GM19035 (cell line): ENCODE measurements at regions not wholly inside any gene's neighbourhood (a gene's known extent, or its start where the extent isn't known, plus 50 kb on each side); places are given as distances from the start of the nearest gene placed in this dataset.
"Not testable (repeated sequence)": the region's sequence is repeated elsewhere in the genome, so short reads cannot be mapped to it uniquely, and the experiment has no call there.

ENCODE experiments used
- ATAC-seq: cut with Tn5 transposase; IDR thresholded peaks from one replicate; pipeline ENCODE4 v1.9.1; 2021; ENCODE audit not compliant: unreplicated experiment

DNA sequence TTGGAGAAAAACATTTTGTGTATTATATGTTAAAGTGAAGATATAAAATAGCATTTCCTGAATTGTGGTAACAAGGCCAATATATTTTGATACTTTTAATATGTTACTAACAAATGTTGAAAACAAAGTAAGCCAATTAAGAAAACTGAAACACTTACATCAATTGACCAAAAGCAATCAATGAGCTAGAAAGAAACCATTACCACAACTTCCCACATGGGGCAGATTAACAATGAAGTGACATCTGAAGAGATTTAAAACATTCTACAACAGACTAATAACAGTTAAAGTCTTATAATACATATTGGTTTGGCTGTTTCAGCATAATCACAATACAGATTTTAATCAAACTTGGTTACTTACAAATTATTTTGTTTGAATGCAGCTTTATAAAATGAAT is 282.4 kb upstream of the NETO1 start:
- no peak for ATAC-seq

DNA sequence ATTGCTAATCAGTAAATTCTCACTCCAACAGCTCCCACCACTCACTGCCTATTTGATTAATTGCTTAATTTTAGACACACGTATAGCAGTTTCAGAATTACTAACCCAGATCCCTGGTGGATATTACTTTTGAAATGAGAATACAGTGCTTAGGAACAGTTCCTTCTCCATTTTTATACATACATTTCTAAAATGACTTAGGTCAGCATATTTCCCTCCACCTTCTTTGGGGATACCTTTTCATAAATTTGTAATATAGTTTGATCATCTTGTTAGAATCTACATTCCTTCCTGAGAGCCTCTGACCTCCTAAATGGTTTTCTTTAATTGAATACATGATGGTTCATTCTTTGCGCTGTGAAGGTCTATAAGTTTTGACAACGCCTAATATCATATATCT is 279.8 kb upstream of the NETO1 start:
- ATAC-seq, result no peak

- no peak for ATAC-seq
Observed at GRCh38 chr18:73144030-73144429, 276.2 kb upstream of the NETO1 start.

DNA sequence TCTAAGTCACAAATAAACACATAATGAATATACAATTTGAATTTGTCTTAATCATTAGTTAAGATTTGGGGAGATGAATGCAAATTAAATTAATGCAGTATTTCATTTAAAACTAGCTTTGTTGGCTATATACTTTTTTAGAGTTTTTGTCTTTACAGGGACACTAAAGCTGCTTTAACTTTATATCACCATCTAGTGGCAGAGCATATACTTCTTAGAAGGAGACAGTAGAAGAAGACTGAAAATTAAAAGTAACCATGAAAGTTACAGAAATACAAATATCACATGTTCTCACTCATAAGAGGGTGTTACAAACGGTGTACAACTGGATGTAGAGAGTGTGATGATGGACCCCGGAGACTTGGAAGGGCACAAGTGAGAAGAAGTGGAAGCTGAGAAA is 268.3 kb upstream of the NETO1 start:
- no peak for ATAC-seq

GRCh38 chr18:73124175-73124574 is 256.4 kb upstream of the NETO1 start:
- ATAC-seq, result no peak

DNA sequence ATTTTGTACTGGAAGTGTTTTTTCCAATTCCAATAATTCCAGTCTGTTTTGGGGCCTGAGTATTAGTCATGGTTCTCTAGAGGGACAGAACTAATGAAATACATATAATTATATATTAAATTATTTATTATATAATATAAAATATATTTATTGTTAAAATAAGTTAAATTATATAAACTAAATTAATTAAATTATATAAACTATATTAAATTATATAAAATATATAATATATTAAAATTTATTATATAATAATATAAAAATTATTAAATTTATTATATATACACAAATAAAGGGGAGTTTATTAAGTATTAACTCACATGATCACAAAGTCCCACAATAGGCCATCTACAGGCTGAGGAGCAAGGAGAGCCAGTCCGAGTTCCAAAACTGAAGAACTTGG is 253.4 kb upstream of the NETO1 start:
- no peak for ATAC-seq

DNA sequence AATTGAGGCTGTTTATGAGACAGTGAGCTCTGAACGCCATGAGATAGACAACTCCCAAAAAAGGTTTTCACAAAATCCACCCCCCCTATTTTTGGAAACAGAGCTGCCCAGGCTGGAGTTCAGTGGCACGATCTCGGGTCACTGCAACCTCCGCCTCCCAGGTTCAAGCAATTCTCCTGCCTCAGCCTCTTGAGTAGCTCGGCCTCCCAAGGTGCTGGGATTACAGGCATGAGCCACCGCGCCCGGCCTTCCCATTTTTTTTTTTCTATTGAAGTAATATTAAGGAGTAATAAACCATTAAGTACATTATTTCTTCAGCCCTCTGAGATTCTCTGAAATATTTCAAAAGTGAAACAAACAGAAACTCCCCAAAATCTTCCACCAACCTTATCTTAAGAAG is 252.8 kb upstream of the NETO1 start:
- ATAC-seq, result no peak

DNA sequence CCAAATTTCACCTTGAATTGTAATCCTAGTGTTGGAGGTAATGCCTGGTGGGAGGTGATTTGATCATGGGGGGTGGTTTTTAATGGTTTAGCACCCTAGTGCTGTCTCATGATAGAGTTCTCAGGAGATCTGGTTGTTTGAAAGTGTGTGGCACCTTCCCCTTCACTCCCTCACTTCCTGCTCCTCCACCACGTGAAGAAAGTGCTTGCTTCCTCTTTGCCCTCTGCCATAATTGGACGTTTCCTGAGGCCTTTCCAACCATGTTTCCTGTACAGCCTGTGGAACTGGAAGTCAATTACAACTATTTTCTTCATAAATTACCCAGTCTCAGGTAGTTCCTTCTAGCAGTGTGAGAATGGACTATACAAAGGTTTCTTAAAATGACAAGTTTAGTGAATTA is 251.8 kb upstream of the NETO1 start:
- ATAC-seq, result no peak

DNA sequence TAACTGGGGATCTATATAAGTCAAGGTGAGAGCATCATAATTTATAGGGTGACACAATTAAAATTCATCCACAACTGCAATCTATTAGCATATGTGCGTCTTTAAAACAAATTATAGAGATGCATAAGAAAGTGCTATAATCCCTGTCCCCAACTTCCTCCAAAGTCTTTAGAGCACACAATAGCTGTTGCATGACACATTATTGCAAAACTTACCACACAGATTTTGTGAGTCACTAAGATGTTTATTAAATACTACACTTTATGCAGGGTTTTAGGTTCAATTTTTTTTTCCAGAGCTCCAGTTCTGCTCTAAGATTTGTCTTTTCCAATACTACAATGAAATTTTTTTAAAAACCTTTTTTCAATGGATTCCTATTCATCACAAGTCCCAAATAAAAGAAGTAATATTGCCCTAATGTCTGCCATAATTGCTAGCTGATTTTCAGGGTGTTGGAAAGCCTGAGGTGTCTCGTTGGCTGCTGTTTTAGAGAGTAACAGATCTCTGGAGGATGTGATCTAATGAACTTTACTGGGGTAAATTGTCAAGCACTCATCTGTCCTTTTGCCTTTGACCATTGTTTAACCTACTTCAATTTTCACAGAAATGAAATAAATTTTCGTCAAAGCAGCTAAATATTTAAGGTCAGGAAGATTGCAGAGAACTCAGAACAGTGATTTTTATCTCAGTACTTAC is 250.5 kb upstream of the NETO1 start:
- no peak for ATAC-seq

GRCh38 chr18:73110307-73110706 is 242.5 kb upstream of the NETO1 start:
- ATAC-seq, result no peak

DNA sequence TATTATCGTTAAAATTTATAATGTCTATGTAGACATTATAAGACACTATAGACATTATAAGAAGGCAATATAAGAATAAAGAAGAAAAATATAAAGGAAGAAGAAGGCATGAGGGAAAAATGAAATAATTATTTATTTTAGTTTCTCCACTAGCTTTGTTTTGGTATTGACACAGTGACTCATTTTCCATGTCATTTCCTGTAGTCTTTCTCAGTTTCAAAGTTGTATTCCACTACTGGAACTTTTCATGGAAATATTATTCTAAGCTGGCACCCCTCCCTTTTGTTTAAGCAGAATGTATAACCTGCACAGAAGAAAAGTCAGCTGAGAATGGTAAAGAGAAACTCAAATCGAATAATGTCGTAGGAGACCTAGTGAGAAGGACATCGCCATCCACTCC is 234.2 kb upstream of the NETO1 start:
- no peak for ATAC-seq

DNA sequence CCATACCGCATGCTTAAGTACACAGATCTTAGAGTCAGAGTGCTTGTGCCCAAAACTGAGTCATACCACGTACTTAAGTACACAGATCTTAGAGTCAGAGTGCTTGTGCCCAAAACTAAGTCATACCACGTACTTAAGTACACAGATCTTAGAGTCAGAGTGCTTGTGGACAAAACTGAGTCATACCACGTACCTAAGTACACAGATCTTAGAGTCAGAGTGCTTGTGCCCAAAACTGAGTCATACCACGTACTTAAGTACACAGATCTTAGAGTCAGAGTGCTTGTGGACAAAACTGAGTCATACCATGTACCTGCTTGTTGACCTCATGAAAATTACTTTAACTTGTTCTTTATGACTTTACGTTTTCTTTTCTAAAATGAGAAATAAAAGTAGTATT is 233.7 kb upstream of the NETO1 start:
- not testable (repeated sequence) for ATAC-seq

- no peak for ATAC-seq
Observed at GRCh38 chr18:73099759-73100158, 232.0 kb upstream of the NETO1 start.

DNA sequence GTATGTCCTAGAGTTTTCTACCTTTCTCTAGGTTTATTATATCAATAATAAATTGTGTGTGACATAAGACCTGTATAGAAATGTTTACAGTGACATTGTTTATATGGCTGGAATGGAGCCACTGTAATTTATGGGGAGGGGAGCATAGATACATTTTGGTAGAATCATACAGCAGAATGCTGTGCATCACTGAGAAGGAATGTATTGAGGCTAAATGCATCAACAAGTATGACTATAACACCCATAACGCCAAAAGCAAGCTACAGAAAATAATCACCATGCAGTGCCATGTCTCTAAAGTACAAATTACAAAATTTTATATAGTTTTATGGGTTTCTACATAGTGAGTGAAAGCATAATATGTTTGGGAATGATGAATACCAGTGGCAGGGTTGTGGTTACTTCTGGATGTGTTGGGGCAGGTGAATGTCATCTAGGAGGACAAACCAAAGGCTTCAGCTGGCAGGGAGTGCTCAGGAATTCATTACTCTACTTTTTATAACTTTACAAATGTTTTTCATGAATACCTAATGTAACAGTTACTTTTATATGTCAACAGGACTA is 226.0 kb upstream of the NETO1 start:
- ATAC-seq, result no peak

DNA sequence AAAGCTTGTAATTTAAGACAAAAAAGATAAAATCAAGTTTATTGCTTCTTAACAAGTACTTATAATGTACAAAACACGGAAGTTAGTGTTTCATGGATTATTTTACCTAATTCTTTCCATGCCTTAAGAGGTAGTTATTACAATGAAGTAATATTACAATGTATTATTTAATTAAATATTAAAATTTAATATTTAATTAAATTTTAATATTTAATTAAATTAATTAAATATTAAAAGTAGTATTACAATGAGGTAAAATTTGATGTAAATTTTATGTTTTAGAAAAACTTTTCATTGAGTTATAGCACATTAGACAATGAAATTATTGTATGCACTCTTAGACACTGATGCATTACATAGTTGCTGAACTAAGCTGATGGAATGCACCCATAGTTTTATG is 220.7 kb upstream of the NETO1 start:
- ATAC-seq, result no peak

DNA sequence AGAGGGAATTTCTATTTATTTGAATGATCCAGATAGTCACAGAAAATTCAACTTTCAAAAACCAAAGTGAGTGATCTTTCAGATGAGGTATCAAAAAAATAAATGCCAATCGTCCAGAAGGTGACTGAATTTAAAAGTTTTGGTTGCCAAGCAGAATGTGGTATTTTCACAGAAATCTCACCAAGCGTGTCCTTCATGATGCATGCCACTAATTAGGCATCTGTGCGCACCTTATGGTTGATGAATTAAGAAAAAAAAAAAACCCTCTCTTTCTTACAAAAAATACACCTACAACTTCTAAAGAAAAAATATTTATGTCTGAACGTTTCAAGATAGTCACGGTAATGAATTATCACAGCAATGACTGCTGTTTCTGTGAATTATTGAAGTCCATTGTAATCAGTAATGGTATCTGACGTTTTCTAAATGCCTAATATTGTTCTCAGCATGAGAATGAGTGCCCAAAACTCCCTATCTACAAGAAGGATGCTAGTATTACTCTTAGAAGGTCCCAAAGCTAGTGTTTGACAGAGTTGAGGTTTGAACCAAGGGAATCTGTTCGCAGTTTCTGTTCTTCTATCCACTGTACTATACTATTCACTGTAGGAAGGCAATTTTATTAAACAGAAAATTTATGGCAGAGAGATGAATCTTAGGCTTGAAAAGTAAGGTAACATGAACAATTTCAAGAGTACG is 219.6 kb upstream of the NETO1 start:
- ATAC-seq, result no peak

GRCh38 chr18:73079920-73080319 is 212.1 kb upstream of the NETO1 start:
- ATAC-seq, result no peak

DNA sequence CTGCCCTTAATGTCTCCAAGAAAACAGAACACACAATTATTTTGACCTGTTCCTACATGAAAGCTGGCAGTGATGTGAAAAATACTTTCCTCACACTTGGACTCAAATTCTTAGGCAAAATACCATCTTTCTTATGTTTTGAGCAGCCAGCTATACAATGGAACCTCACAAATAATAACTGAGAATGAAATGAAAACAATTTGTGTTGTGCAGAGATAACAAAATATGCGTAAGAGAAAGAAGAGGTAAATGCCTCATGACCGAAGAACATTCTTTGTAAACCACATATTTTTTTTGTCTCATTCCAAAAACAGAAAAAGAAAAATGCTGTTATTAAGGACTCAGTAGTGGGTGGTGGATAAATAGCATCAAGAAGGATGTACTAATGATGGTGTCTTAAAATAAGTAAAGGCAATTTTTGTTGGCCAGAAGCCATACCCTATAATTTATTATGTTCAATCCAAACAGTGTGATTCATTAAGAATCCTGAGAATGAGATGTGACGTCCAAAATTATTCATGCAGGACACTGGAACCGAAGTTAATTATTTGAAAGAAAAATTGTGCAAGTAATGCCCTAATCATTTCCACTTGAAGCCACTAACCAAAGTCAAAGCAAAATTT is 193.0 kb upstream of the NETO1 start:
- no peak for ATAC-seq

GRCh38 chr18:73059280-73059679 is 191.5 kb upstream of the NETO1 start:
- ATAC-seq, result no peak

DNA sequence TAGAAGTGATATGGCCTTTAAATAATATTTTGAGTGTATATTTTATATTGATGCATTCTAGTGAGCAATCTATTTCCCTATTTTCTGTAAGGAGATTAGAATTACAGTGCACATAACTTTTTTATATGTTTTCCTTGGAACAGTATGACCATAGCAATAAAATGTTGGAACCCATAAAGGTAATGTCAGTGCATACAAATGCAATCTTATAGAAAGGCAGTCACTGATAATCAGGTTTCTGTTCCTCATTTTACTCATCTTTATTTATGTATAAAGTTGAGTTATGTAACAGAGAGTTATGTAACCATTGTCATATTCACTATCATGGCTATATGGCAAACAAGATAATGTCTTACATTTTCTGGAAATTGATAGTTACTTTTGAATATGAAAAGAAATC is 179.9 kb upstream of the NETO1 start:
- ATAC-seq, result no peak

DNA sequence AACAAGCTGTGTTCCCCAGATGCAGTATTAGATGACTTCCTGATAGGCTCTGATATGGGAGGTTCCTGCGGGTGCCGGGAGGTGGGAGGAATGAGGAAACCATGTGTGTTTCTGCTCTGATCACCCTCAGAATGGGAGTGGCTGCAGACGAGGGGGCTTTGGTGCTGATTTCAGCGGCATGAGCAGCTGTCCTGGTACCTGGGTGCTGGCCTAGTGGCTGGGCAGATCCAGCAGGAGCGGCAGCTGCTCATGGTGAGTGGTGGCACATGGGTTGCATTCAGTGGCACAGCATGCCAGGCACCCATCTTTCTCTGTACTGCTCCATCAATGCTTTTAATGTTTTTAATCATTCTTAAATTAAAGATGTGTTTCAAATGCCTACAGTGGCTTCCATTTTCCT is 177.2 kb upstream of the NETO1 start:
- ATAC-seq, result no peak

- no peak for ATAC-seq
Observed at GRCh38 chr18:73043611-73044010, 175.8 kb upstream of the NETO1 start.
